Esophagus squamous epithelium (tissue), 4 donors: ENCODE measurements at regions not wholly inside any gene's neighbourhood (a gene's known extent, or its start where the extent isn't known, plus 50 kb on each side); places are given as distances from the start of the nearest gene placed in this dataset.

Experiments
- POLR2A ChIP-seq, 4 donors: fragments of 450-650 bp; IDR thresholded peaks; one replicate each; pipeline ENCODE4 v1.6.1; 2017; ENCODE audit warnings: antibody characterized with exemption in 4 of 4, mild to moderate bottlenecking in 4 of 4, moderate library complexity in 3 of 4
- TF ChIP-seq, protein P1 (sequence below), 6 experiments: fragments of 450-650 bp in 4 of 6; fragments of 200-600 bp in 2 of 6; sonication (generic) in 2 of 6; IDR thresholded peaks; one replicate each; pipeline ENCODE4 v1.5.1; 2016 to 2019; ENCODE audit warnings: antibody characterized with exemption in 6 of 6, mild to moderate bottlenecking in 4 of 6, moderate library complexity in 4 of 6

DNA sequence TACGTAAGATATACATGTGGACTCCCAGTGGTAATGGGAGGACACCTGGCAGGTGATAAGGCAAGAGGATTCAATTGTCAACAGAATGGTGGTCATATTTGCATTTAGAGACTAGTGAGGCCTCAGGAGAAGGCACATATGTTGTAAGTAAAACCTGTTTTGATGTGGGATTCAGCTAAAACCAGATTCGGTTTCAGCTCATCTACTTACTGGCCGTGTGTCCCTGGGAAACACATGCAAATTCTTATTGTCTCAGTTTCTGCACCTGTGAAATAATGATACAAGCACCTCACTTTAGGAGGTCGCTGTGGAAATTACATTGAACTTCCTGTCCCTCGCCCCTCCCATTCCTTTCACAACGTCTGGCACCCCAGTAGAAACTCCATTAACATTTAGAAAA lies 78.9 kb upstream of the FIBIN start:
- no peak for TF ChIP-seq POLR2A (IDR thresholded peaks at IDR 0.05)
- TF ChIP-seq, protein P1, sequence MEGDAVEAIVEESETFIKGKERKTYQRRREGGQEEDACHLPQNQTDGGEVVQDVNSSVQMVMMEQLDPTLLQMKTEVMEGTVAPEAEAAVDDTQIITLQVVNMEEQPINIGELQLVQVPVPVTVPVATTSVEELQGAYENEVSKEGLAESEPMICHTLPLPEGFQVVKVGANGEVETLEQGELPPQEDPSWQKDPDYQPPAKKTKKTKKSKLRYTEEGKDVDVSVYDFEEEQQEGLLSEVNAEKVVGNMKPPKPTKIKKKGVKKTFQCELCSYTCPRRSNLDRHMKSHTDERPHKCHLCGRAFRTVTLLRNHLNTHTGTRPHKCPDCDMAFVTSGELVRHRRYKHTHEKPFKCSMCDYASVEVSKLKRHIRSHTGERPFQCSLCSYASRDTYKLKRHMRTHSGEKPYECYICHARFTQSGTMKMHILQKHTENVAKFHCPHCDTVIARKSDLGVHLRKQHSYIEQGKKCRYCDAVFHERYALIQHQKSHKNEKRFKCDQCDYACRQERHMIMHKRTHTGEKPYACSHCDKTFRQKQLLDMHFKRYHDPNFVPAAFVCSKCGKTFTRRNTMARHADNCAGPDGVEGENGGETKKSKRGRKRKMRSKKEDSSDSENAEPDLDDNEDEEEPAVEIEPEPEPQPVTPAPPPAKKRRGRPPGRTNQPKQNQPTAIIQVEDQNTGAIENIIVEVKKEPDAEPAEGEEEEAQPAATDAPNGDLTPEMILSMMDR (IDR thresholded peaks at IDR 0.05): no peak
